GF-D8 (cell line): ENCODE measurements at regions not wholly inside any gene's neighbourhood (a gene's known extent, or its start where the extent isn't known, plus 50 kb on each side); places are given as distances from the start of the nearest gene placed in this dataset.
"Not testable (repeated sequence)": the region's sequence is repeated elsewhere in the genome, so short reads cannot be mapped to it uniquely, and the experiment has no call there.

Experiments used
- DNase-seq: peaks from one replicate; lab custom pipeline; 2025; lab: John Stamatoyannopoulos, UW

DNA sequence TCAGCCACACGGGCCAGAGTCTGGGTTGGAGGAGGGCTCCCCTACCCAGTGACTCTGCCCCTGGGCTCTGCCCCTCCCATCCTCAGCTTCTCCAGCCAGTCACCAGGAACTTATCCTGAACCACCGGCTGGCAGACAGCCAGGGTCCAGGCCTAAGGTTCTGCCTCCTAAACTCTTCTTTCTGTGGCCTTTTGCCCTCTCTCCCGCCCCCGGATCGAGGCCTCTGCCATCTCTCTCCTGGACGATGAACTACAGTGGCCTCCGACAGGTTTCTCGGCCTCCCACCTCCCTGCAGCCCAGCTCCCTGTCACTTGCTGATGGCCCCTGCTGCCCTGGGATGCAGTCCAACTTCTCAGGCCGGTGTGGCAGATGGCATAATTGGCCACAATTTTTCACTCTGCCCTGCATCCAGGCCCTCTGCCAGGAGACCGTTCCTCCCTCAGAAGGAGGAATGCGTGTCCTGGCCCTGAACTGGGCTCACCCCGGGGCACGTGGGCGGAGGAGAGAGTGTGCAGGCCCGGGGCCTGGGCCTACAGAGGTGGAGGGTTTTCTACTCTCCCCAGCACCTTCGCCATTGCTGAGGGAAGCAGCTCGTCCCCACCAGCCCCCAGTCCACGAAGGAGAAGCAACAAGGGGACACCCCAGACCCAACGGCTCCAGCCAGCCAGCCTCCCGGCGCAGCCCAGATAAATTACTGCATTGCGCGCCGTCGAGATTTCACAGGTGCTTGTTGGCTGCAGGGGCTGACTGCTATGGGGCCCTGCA lies 81.9 kb upstream of the LRPAP1 start:
- no peak for DNase-seq

DNA sequence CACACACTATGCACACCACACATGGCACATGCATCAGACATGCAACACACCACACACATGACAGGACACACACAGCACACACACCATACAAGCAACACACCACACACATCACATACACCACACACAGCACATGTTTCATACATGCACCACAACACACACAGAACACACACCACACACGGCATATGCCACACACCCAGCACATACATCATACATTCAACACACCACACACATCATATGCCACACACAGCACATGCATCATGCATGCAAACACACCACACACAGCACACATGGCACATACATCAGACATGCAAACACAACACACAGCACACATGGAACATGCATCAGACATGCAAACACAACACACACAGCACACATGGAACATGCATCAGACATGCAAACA lies 80.7 kb upstream of the LRPAP1 start:
- DNase-seq = no peak

DNA sequence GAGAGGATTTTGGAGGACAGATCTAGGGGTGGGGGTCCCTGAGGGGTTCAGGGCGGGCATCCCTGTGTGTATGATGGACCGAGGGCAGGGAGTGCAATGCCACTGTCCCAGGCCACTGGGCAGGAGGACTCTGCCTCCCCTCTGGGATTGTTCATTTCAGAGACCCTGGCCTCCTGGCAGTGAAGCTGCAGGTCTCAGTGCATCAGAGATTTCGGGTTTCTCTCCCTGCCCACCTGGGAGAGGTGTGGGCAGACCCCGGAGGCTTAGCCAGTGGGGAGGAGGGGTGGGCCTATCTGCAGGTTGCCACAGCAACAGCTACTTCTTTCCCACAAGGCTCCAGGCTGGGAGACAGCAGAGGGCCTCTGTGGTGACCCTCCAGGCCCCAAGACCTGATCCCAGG lies 80.1 kb upstream of the LRPAP1 start:
- DNase-seq = no peak

DNA sequence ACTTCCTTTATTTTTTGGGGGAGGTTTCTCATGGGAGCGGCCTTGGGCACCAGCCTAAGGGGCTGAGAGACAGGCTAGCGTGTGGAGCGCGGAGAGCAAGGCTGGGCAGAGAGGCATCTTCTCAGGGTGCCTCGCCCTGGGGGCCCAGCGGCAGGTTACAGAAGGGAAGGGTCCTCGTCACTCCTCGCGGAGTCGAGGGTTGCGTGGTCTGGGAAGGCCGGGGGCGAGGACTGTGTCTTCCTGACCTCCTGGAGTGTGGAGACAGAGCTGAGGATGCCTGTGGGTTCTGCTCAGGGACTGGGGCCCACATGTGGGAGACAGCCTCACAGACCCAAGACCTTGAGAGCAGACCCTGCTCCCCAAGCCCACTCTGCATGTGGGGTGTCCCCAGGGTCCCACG lies 79.6 kb upstream of the LRPAP1 start:
- DNase-seq = no peak

DNA sequence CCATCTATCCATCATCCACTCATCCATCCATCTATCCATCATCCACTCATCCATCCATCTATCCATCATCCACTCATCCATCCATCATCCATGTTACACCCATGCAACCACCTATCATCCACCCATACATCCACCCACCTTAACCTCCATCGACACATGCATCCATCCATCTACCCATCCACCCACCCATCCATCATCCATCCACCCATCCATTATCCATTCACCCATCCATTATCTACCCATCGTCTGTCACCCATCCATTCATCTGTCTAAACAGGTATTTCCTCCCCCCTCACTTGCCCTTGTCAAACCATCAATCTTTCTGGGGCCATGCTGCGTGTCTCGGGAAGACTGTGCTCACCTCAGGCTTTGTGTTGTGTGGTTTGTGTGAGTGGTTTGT lies 78.6 kb upstream of the LRPAP1 start:
- not testable (repeated sequence) for DNase-seq

DNA sequence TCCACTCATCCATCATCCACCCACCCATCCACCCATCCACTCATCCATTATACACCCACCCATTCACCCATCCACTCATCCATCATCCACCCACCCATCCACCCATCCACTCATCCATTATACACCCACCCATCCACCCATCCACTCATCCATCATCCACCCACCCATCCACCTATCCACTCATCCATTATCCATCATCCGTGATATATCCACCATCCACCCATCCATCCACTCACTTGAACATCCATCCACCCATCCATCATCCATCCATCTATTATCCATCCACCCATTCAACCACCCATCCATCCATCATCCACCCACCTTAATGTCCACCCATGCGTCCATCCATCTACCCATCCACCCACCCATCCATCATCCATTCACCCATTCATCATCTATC lies 77.7 kb upstream of the LRPAP1 start:
- DNase-seq = not testable (repeated sequence)

DNA sequence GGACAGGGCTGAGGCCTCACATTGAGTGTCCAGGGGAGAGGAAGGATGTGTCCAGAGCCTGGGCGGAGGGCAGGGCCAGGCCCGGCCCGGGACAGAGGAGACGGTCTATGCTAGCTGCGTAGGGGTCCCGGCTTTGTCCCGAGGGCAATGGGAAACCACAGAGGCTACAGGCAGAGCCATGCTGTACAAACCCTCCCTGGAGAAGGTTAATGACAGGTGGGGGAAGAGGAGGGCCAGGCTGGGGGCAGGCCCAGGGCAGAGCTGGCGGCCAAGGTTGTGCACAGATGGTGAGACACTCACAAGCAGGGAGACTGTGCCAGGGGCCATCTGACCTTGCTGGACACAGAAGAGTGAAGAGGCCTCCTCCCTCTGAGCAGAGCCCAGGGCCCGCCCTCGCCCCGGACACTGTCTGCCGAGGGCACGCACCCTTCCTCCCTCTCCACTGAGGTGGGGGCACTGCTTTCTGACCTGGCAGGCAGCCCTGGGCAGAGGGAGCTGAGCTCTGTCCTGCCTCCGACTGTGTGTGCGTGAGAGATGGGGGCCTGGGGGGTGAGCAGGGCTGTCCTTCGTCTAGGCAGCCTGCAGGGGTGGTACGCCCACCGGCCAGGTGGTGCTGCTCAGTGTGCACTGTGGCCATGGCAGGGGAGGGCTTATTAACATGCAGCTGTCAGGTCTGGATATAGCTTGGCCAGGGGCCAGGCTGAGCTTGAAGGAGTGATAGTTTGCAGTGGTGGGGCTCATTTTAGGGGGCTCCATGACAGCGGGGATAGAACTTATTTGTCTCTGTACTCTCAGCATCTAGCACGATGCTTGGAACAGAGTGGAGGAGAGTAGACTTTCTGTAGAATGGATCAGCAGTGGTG lies 75.7 kb upstream of the LRPAP1 start:
- no peak for DNase-seq

DNA sequence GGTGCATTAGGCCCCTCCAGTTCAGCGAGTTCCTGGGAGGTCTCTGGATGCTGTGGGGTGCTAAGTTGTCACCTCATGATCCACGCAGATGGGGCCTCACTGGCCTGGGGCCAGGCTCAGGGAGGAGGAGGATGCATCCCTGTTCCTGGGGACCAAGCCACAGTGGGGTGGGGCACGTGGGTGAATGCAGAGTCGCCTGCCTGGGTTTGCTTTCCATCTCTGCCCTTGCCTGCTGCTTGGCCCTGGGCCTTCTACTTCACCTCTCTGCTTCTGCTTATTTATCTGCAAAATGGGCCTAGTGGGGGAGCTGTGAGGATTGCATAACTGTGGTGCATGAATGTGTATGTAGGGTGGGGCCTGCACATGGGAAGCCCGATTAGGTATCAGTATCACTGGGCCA lies 74.6 kb upstream of the LRPAP1 start:
- not testable (repeated sequence) for DNase-seq

DNA sequence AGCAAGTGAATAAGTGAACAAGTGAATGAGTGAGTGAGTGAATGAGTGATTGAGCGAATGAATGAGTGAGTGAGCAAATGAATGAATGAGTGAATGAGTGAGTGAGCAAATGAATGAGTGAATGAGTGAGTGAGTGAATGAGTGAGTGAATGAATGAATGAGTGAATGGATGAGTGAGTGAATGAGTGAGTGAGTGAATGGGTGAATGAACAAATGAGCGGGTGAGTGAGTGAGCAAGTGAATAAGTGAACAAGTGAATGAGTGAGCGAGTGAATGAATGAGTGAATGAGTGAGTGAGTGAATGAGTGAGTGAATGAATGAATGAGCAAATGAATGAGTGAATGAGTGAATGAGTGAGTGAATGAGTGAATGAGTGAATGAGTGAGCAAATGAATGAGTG lies 74.0 kb upstream of the LRPAP1 start:
- DNase-seq = not testable (repeated sequence)

DNA sequence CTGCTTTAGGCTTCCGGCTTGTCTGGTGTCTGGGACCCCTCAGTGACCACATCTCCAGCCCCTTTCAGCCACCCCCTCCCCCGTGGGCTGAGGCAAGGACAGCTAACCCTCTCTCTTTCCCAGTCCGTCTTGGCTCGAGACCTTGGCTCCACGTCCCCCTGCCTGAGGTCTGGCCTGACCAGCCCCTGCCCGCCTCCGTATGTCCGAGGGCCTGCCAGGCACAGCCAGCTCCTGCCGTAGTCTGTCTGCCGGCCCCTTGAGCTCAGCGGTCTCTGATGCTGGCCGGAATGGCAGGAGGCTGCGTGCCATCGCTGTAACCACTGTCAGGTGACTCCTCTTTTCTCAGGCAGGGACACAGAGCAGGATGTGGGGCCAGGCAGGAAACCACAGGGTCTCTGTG lies 73.3 kb upstream of the LRPAP1 start:
- no peak for DNase-seq

DNA sequence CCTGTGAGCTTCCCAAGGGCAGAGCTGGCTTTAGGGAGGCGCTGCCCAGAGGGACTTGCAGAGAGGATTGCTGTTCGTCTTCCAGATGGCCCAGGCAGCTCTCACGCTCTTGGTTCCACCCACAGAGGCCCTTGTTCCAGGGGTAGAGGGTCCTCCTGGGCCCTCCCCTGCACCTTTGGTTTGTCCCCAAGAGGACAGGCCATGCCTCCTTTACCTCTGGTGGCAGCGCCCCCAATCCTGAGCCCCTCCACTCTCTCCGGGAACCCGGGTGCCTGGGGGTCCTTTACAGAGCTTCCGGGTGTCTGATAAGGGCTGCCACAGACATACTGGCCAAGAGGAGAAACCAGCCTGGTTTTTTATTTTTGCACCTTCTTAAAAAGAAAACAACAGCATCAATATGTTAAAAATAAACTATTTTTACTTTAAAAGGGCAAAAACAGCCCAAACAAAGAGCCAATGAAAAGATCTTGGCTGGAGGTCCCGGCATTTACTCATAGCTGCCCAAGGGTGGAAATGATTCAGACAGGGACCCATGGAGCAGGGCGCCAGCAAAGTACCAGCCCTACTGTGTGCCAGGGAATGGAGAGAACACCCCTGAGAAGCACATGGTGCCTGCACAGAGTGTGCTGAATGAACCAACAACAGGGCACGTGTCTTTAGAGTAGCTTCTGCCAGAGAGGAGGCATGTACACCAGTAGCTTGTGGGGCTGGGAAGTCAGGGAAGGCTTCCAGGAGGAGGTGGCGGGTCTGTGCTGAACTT lies 70.8 kb upstream of the LRPAP1 start:
- not testable (repeated sequence) for DNase-seq

DNA sequence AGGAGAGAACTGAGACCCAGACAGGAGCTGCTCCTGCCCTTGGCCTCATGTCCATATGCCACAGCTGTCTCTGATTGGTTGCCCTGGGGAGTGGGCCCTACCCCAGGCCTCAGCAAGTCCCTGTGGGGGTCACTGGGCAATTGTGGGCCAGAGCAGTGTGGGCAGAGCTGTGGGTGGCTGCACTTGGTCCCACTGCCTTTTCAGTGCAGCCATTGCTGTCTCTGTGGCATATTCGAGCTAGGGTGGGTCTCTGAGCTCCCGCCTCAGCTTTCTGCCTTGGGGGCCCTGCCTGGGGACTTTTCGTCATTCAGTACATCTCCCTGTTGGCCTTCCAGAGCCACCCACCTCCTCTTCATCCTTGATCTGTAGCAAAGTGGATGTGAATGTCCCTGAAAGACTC lies 69.8 kb upstream of the LRPAP1 start:
- DNase-seq = no peak

DNA sequence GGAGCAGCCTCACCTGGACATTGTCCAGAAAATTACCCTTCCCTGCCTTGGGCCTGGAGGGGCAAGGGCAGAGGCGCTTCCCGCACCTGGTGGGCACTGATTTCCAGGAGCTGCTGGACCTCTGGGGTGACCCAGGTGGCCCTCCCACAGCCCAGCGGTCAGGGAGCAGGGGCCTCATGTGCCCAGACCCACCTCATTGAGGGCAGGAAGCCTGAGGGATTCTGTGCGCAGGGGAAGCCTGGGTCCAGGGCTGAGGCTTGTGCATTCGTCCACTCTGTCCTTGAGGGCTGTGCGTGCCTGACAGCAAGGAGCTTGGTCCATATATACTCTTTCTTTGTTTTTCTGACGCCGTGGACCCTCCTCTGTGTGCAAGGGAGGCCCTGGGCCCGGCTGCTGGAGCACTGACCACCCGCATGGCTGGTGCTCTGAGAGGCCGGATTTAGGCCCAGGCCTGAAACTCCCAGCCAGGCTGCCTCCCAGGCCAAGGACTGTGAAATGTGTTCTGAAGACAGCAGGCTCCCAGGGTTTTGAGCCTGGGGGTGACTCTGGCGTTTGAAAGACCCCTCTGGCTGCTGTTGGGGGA lies 69.0 kb upstream of the LRPAP1 start:
- DNase-seq = not testable (repeated sequence)

DNA sequence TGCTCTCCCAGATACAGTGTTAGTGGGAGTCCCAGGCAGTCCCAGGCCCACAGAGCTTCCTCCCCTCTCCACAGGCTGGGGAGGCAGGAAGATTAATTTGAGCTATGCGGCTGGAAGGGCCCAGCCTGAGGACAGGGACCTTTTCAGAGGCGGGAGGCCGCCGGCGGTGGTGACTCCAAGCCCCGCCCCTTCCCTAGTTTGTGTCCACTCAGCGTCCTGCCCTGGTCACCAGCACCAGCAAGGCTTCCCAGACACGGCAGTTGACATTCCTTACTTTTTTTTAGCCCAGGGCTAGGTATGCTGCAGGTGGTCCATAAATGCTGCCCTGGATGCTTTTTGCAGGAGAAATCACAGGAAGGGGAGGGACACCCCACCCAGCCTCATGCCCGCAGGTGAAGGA lies 67.7 kb upstream of the LRPAP1 start:
- no peak for DNase-seq

DNA sequence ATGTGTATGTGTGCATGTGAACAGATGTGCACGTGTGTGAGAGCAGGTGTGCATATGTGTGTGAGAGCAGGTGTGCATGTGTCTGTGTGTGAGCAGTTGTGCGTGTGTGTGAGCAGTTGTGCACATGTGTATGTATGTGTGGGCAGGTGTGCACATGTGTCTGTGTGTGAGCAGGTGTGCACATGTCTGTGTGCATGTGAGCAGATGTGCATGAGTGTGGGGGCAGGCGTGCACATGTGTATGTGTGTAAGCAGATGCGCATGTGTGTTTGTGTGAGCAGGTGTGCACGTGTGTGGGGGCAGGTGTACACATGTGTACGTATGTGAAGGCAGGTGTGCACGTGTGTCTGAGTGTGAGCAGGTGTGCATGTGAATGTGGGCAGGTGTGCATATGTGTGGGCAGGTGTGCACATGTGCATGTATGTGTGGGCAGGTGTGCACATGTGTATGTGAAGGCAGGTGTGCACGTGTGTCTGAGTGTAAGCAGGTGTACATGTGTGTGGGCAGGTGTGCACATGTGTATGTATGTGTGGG lies 66.5 kb upstream of the LRPAP1 start:
- DNase-seq = no peak

DNA sequence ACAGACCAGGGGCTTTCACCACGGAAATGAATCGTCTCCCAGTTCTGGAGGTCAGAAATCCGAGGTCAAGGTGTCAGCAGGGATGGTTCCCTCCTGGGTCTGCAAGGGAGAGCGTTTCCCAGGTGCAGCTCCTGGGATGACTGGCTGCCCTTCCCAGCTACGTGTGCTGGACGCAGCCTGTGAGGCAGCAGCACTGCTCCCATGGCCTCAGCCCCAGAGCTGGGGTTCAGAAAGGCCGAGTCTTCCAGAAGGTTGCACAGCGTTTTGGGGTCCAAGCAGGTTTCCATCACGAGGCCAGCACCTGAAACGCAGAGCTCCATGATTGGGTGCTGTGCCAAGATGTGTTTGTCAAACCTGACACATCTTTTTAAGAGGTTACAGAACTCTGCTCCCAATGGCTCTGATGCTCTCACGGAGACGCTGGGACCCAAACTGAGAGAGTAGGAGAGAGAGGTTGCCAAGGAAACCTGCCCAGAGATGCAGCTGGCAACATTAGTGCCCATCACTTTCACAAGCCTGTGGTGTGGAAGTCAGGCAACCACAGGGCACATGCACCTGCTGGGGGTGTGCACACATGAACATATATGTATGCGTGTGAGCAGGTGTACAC lies 65.8 kb upstream of the LRPAP1 start:
- DNase-seq = not testable (repeated sequence)

DNA sequence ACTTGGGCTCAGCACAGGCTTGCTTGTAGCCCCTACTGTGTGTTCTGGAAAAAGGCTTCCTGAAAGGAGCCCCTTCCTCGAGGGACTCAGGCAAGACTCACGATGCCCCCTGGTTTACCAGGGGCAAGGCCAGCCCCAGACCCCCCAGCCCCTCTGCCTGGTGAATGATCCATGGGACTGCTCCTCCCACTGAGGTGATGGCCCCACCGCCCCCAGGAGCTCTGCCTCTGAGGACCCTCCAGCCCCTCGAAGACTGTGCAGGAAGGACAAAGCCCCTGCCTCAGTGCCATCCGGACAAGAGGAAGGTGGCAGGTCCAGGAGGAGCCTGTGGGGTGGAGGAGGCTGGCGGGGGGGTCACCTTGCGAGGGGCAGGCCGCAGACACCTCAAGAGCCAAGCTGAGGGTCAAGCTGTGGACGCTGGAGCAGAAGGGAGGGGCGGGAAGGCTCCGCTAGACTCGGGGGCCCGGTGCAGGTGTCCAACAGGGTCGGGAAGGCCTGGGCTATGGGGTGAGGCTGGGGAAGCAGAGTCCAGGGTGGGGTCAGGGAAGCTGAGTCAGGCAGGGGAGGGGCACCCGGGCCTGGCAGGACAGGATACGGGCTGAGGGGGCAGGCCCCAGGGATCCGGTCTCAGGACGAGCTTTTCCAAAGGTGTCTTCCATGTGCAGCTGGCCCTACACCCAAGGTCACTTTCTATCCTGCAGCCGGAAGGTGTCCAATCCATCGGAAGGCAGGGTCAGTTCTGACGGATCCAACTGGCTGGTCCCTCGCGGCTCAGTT lies 64.9 kb upstream of the LRPAP1 start:
- DNase-seq = not testable (repeated sequence)

DNA sequence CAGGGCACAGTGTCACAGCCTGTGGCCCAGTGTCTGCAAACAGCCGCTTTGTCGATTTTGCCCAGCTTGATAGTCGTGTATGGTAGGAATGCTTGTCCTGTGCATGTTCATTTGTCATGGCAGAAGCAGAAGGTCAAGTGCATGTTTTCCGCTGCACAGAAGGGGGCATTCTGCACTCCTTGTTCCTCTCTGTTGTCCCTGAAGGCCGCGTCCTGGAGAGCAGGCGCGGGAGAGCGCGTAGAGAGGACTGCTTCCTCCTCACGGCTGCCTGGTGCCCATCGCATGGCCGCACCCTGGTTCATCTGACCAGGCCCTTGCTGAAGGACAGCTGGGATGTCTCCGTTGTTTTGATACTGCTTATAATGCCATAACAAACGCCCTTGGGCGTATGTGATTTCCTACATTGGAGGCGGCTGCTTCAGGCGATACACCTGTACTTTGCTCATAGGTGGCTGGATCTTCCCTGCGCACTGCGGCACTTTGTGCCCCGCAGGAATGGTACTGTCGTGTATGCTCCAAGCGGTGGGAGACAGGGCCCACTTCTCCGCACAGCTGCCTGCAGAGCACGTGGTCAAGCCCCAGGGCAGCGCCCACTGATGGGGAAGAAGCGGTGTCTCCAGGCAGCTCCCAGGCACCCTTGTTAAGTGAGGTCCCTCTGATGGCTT lies 63.5 kb upstream of the LRPAP1 start:
- DNase-seq = not testable (repeated sequence)

DNA sequence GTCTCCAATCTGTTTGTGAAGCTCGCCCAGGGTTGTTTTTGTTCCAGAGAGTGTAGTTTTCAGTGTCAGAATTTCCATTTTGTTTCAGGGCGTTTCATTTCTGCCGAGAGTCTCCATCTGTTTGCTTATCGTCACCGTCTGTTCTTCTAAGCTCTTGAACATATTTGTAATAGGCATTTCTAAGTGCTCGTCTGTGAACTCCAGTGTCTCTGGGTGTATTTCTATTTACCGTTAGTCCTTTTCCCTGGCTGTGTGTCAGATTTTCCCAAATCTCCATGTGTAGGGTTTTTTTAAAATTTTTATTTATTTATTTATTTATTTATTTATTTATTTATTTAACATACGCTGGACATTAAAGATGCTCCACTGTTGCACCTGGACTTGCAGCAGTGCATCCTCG lies 62.5 kb upstream of the LRPAP1 start:
- DNase-seq = not testable (repeated sequence)
